WTC11 (cell line): ENCODE measurements at regions not wholly inside any gene's neighbourhood (a gene's known extent, or its start where the extent isn't known, plus 50 kb on each side); places are given as distances from the start of the nearest gene placed in this dataset.

Experiments
- ATF3 ChIP-seq: sonication (generic); formaldehyde crosslinking; conservative IDR thresholded peaks from 2 replicates; pipeline ENCODE4 v1.8.1; 2022; ENCODE audit warnings: mild to moderate bottlenecking, missing genetic modification reagents
- CREM ChIP-seq: sonication (generic); formaldehyde crosslinking; IDR thresholded peaks from 2 replicates; pipeline ENCODE4 v1.8.1; 2022; ENCODE audit warnings: mild to moderate bottlenecking, missing genetic modification reagents, moderate library complexity
- CTCF ChIP-seq: fragments of 200-600 bp; IDR thresholded peaks from 2 replicates; pipeline ENCODE4 v1.8.0; 2022; ENCODE audit warnings: antibody characterized with exemption
- ELF4 ChIP-seq: sonication (generic); formaldehyde crosslinking; IDR thresholded peaks from 2 replicates; pipeline ENCODE4 v1.8.1; 2022; ENCODE audit warnings: low read depth, mild to moderate bottlenecking, moderate library complexity, missing genetic modification reagents
- ESRRA ChIP-seq: sonication (generic); formaldehyde crosslinking; IDR thresholded peaks from 2 replicates; pipeline ENCODE4 v1.8.1; 2022; ENCODE audit warnings: mild to moderate bottlenecking, missing genetic modification reagents, borderline replicate concordance
- IRF1 ChIP-seq: sonication (generic); formaldehyde crosslinking; IDR thresholded peaks from 2 replicates; pipeline ENCODE4 v1.8.0; 2023; ENCODE audit warnings: missing genetic modification reagents
- KAT7 ChIP-seq: sonication (generic); formaldehyde crosslinking; IDR thresholded peaks from 2 replicates; pipeline ENCODE4 v1.8.1; 2023; ENCODE audit warnings: missing genetic modification reagents, mild to moderate bottlenecking, borderline replicate concordance
- MAX ChIP-seq: sonication (generic); formaldehyde crosslinking; IDR thresholded peaks from 2 replicates; pipeline ENCODE4 v1.8.0; 2022; ENCODE audit warnings: mild to moderate bottlenecking, missing genetic modification reagents
- NFE2L1 ChIP-seq: sonication (generic); formaldehyde crosslinking; IDR thresholded peaks from 2 replicates; pipeline ENCODE4 v1.8.1; 2023; ENCODE audit warnings: missing genetic modification reagents
- SMAD3 ChIP-seq: sonication (generic); formaldehyde crosslinking; IDR thresholded peaks from 2 replicates; pipeline ENCODE4 v1.8.0; 2022; ENCODE audit warnings: missing genetic modification reagents, mild to moderate bottlenecking, borderline replicate concordance
- SP1 ChIP-seq: sonication (generic); formaldehyde crosslinking; conservative IDR thresholded peaks from 2 replicates; pipeline ENCODE4 v1.8.1; 2022; ENCODE audit warnings: missing genetic modification reagents
- TCF7 ChIP-seq: sonication (generic); formaldehyde crosslinking; IDR thresholded peaks from 2 replicates; pipeline ENCODE4 v1.8.0; 2022; ENCODE audit warnings: mild to moderate bottlenecking, low read depth, missing genetic modification reagents, moderate library complexity
- TEAD4 ChIP-seq: sonication (generic); formaldehyde crosslinking; IDR thresholded peaks from 2 replicates; pipeline ENCODE4 v1.8.0; 2022; ENCODE audit warnings: mild to moderate bottlenecking, missing genetic modification reagents
- USF1 ChIP-seq: sonication (generic); formaldehyde crosslinking; IDR thresholded peaks from 2 replicates; pipeline ENCODE4 v1.8.0; 2022; ENCODE audit warnings: mild to moderate bottlenecking, missing genetic modification reagents

- TF ChIP-seq CREM (CRISPR knock-in tag) (no peak), CTCF (no peak), IRF1 (CRISPR knock-in tag) (no peak), TEAD4 (CRISPR knock-in tag) (no peak), ELF4 (no peak), TCF7 (CRISPR knock-in tag) (no peak), ESRRA (CRISPR knock-in tag) (no peak), USF1 (CRISPR knock-in tag) (no peak), MAX (CRISPR knock-in tag) (no peak), SMAD3 (CRISPR knock-in tag) (no peak), SP1 (CRISPR knock-in tag) (no peak), KAT7 (no peak), NFE2L1 (no peak), ATF3 (CRISPR knock-in tag) (no peak)
Observed at GRCh38 chr11:120011836-120012235, 126.1 kb downstream of the TRIM29 start.
